MM.1S (cell line): ENCODE measurements at regions not wholly inside any gene's neighbourhood (a gene's known extent, or its start where the extent isn't known, plus 50 kb on each side); places are given as distances from the start of the nearest gene placed in this dataset.

Experiments used
- EZH2 ChIP-seq: fragments of 300-600 bp; sonication (generic); optimal IDR thresholded peaks from 2 replicates; pipeline ENCODE3; 2017; ENCODE audit warnings: low read depth, mild to moderate bottlenecking, antibody characterized with exemption, low read length, mixed read lengths
- TF ChIP-seq, protein P1 (sequence below): fragments of 300-600 bp; sonication (generic); IDR thresholded peaks from 2 replicates; pipeline ENCODE4 v1.5.1; 2016; ENCODE audit warnings: antibody characterized with exemption, low read length, mixed read lengths

DNA sequence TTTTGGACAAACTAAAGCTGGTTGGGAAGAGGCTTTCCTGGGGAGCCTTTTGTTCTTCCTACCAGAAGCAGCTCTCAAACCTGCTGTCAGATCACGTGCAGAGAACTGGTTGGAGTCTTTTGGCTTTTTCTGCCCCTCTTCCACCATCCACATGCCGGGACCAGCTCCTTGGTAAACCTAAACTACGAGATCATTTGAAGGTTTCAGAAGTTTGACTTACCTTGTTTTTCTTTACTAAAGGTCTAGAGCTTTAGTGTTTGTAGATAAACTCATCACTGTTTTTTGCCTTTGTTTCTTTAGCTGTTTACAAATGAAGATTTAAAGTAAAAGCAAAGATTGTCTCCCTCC is 113.4 kb downstream of the HLX start:
- TF ChIP-seq, protein P1, sequence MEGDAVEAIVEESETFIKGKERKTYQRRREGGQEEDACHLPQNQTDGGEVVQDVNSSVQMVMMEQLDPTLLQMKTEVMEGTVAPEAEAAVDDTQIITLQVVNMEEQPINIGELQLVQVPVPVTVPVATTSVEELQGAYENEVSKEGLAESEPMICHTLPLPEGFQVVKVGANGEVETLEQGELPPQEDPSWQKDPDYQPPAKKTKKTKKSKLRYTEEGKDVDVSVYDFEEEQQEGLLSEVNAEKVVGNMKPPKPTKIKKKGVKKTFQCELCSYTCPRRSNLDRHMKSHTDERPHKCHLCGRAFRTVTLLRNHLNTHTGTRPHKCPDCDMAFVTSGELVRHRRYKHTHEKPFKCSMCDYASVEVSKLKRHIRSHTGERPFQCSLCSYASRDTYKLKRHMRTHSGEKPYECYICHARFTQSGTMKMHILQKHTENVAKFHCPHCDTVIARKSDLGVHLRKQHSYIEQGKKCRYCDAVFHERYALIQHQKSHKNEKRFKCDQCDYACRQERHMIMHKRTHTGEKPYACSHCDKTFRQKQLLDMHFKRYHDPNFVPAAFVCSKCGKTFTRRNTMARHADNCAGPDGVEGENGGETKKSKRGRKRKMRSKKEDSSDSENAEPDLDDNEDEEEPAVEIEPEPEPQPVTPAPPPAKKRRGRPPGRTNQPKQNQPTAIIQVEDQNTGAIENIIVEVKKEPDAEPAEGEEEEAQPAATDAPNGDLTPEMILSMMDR: no peak
- TF ChIP-seq EZH2: no peak
